NOMO-1 (cell line): ENCODE measurements at regions not wholly inside any gene's neighbourhood (a gene's known extent, or its start where the extent isn't known, plus 50 kb on each side); places are given as distances from the start of the nearest gene placed in this dataset.
"Not testable (repeated sequence)": the region's sequence is repeated elsewhere in the genome, so short reads cannot be mapped to it uniquely, and the experiment has no call there.

ENCODE experiments used
- DNase-seq, 2 experiments: peaks; one replicate each; lab custom pipeline; 2025; ENCODE audit not compliant: unreplicated experiment in 2 of 2; lab: John Stamatoyannopoulos, UW

GRCh38 chrX:46367491-46367890 is 177.7 kb downstream of the ZNF674 start:
- no peak for DNase-seq

- DNase-seq: no peak
Measured at GRCh38 chrX:46366381-46367207, 178.6 kb downstream of the ZNF674 start.

GRCh38 chrX:46354481-46354880 is 190.7 kb downstream of the ZNF674 start:
- DNase-seq: no peak

GRCh38 chrX:46341767-46342322 is 203.4 kb downstream of the ZNF674 start:
- DNase-seq: no peak

GRCh38 chrX:46340696-46341095 is 204.5 kb downstream of the ZNF674 start:
- DNase-seq: no peak

GRCh38 chrX:46333550-46333949 is 211.7 kb downstream of the ZNF674 start:
- no peak for DNase-seq

GRCh38 chrX:46330981-46331380 is 214.2 kb downstream of the ZNF674 start:
- DNase-seq: no peak

GRCh38 chrX:46330513-46330912 is 214.7 kb downstream of the ZNF674 start:
- no peak for DNase-seq

GRCh38 chrX:46328133-46328532 is 217.1 kb downstream of the ZNF674 start:
- no peak for DNase-seq

- DNase-seq: no peak
Measured at GRCh38 chrX:46327566-46328115, 217.6 kb downstream of the ZNF674 start.

- no peak for DNase-seq
Measured at GRCh38 chrX:46326161-46326560, 219.1 kb downstream of the ZNF674 start.

GRCh38 chrX:46325312-46325877 is 219.8 kb downstream of the ZNF674 start:
- no peak for DNase-seq

GRCh38 chrX:46324166-46324565 is 221.1 kb downstream of the ZNF674 start:
- DNase-seq: no peak

- DNase-seq: not testable (repeated sequence)
Measured at GRCh38 chrX:46322929-46323328, 222.3 kb downstream of the ZNF674 start.

- DNase-seq: no peak
Measured at GRCh38 chrX:46321676-46322075, 223.5 kb downstream of the ZNF674 start.

GRCh38 chrX:46319750-46320149 is 225.5 kb downstream of the ZNF674 start:
- no peak for DNase-seq

- no peak for DNase-seq
Measured at GRCh38 chrX:46318551-46318950, 226.7 kb downstream of the ZNF674 start.

- DNase-seq: no peak
Measured at GRCh38 chrX:46317163-46317562, 228.1 kb downstream of the ZNF674 start.

GRCh38 chrX:46311581-46312120 is 233.6 kb downstream of the ZNF674 start:
- DNase-seq: no peak

GRCh38 chrX:46310815-46311497 is 234.3 kb downstream of the ZNF674 start:
- no peak for DNase-seq

GRCh38 chrX:46308110-46308509 is 237.1 kb downstream of the ZNF674 start:
- no peak for DNase-seq
